Neural cell (in vitro differentiated cells): ENCODE measurements at regions not wholly inside any gene's neighbourhood (a gene's known extent, or its start where the extent isn't known, plus 50 kb on each side); places are given as distances from the start of the nearest gene placed in this dataset.
"Not testable (repeated sequence)": the region's sequence is repeated elsewhere in the genome, so short reads cannot be mapped to it uniquely, and the experiment has no call there.

Experiments used
- H2AFZ ChIP-seq: fragments of 200-600, 300-800 bp; sonication (generic), shearing (Covaris generic); 2 replicates; pipeline ENCODE4 v1.6.0; 2014; ENCODE audit warnings: low read depth, mild to moderate bottlenecking, antibody characterized with exemption, low read length, moderate library complexity
- H3F3A ChIP-seq: fragments of 200-600 bp; shearing (Covaris generic); 2 replicates; pipeline ENCODE4 v1.6.1; 2016; ENCODE audit warnings: mild to moderate bottlenecking, moderate library complexity, mixed read lengths, antibody characterized with exemption, low read length; ENCODE audit not compliant: insufficient read depth, poor library complexity, severe bottlenecking
- H3K27ac ChIP-seq: fragments of 200-600, 300-800 bp; sonication (generic), shearing (Covaris generic); 2 replicates; pipeline ENCODE4 v1.5.1; 2014; ENCODE audit warnings: mild to moderate bottlenecking, low read length, moderate library complexity
- H3K27me3 ChIP-seq: fragments of 300-800, 200-600 bp; sonication (generic), shearing (Covaris generic); 2 replicates; pipeline ENCODE4 v1.6.0; 2014; ENCODE audit warnings: mild to moderate bottlenecking, low read depth, low read length, moderate library complexity; ENCODE audit not compliant: insufficient read depth
- H3K36me3 ChIP-seq: fragments of 300-800, 200-600 bp; sonication (generic), shearing (Covaris generic); 2 replicates; pipeline ENCODE4 v1.5.1; 2014; ENCODE audit warnings: mild to moderate bottlenecking, antibody characterized with exemption, low read length, moderate library complexity; ENCODE audit not compliant: insufficient read depth
- H3K4me2 ChIP-seq: fragments of 300-800, 200-600 bp; sonication (generic), shearing (Covaris generic); 2 replicates; pipeline ENCODE4 v1.6.0; 2014; ENCODE audit warnings: mild to moderate bottlenecking, low read length
- H3K4me3 ChIP-seq: fragments of 300-800, 200-600 bp; sonication (generic), shearing (Covaris generic); 2 replicates; pipeline ENCODE4 v1.5.1; 2014; ENCODE audit warnings: mild to moderate bottlenecking, low read length, moderate library complexity
- H3K79me2 ChIP-seq: fragments of 200-600 bp; shearing (Covaris generic); replicated peaks from 2 replicates; pipeline ENCODE4 v1.6.0; 2014; ENCODE audit warnings: mild to moderate bottlenecking, low read length, moderate library complexity; ENCODE audit not compliant: insufficient read depth
- H3K9ac ChIP-seq: fragments of 300-800, 200-600 bp; sonication (generic), shearing (Covaris generic); 2 replicates; pipeline ENCODE4 v1.6.1; 2016; ENCODE audit warnings: mild to moderate bottlenecking, low read length, mixed read lengths
- H3K9me2 ChIP-seq: fragments of 200-600 bp; shearing (Covaris generic); 2 replicates; pipeline ENCODE4 v1.6.1; 2016; ENCODE audit warnings: mild to moderate bottlenecking, low read length, mixed read lengths; ENCODE audit not compliant: insufficient read depth
- H3K9me3 ChIP-seq: fragments of 200-600, 300-800 bp; sonication (generic), shearing (Covaris generic); 2 replicates; pipeline ENCODE4 v1.6.1; 2016; ENCODE audit warnings: mild to moderate bottlenecking, mixed run types, low read length, moderate library complexity, mixed read lengths
- H4K20me1 ChIP-seq: fragments of 200-600 bp; shearing (Covaris generic); 2 replicates; pipeline ENCODE4 v1.6.1; 2016; ENCODE audit warnings: mild to moderate bottlenecking, mixed run types; ENCODE audit not compliant: insufficient read depth
- small RNA-seq, 3 experiments: library from RNA; depleted of rRNA; stranded (forward); fragments of <200 nt; gene quantifications; one replicate each; pipeline ENCODE3, GENCODE V24; 2012

DNA sequence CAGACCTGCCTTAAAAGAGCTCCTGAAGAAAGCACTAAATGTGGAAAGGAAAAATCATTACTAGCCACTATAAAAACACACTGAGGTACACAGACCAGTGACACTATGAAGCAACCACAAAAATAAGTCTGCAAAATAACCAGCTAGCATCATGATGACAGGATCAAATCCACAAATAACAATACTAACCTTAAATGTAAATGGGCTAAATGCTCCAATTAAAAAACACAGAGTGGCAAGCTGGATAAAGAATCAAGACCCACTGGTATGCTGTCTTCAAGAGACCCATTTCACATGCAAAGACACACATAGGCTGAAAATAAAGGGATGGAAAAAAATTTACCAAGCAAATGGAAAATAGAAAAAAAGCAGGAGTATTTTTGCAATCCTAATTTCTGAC is 114.5 kb downstream of the MTHFS start:
- H3K4me2 ChIP-seq, H2AFZ ChIP-seq, H3K9me3 ChIP-seq, H3K9me2 ChIP-seq, H4K20me1 ChIP-seq, H3K79me2 ChIP-seq, H3K9ac ChIP-seq, H3K4me3 ChIP-seq, H3K36me3 ChIP-seq, H3F3A ChIP-seq, H3K27me3 ChIP-seq, H3K27ac ChIP-seq: not testable (repeated sequence)

Small RNA genes lying in the stretch of these regions (small RNA-seq; reads per million reads assigned to genes)
- 0 reads per million in 3 experiments for gene AC026826.2
- gene AC026826.3, result 0 reads per million in 3 experiments
